HFF-Myc (cell line): ENCODE measurements at regions not wholly inside any gene's neighbourhood (a gene's known extent, or its start where the extent isn't known, plus 50 kb on each side); places are given as distances from the start of the nearest gene placed in this dataset.

Experiments used
- DNase-seq: peaks from one replicate; pipeline ENCODE4 v3.0.0-alpha.2; 2011; ENCODE audit warnings: low read depth; ENCODE audit errors: extremely low read depth
- H3K4me3 ChIP-seq: replicated peaks from 2 replicates; pipeline ENCODE4 v1.5.1; 2011; ENCODE audit warnings: low read depth, mild to moderate bottlenecking, control low read depth, low read length
- TF ChIP-seq, protein P1 (sequence below): IDR thresholded peaks from 2 replicates; pipeline ENCODE4 v1.5.1; 2012; ENCODE audit warnings: mild to moderate bottlenecking, low read depth, low read length, control low read depth; ENCODE audit errors: missing control alignments

DNA sequence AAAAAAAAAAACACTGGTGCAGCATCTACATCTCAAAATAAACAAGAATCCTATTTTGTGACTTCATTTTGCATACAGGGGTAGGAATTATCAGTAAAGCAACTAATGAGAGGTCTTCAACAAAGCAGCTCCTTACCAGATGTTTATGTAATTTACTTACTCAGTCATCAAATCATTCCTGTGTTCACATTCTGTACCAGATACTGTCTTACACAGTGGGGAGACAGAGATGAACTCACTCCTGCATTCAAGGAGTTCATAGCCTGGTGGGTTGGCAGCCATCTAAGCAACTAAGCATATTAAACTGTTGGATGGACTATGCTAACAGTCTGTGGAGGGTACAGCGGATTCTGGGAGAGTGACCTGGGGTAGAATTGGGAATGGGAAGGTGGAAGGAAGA is 169.0 kb downstream of the OSR1 start:
- TF ChIP-seq, protein P1, sequence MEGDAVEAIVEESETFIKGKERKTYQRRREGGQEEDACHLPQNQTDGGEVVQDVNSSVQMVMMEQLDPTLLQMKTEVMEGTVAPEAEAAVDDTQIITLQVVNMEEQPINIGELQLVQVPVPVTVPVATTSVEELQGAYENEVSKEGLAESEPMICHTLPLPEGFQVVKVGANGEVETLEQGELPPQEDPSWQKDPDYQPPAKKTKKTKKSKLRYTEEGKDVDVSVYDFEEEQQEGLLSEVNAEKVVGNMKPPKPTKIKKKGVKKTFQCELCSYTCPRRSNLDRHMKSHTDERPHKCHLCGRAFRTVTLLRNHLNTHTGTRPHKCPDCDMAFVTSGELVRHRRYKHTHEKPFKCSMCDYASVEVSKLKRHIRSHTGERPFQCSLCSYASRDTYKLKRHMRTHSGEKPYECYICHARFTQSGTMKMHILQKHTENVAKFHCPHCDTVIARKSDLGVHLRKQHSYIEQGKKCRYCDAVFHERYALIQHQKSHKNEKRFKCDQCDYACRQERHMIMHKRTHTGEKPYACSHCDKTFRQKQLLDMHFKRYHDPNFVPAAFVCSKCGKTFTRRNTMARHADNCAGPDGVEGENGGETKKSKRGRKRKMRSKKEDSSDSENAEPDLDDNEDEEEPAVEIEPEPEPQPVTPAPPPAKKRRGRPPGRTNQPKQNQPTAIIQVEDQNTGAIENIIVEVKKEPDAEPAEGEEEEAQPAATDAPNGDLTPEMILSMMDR = no peak
- DNase-seq = no peak
- no peak overlapping the region for H3K4me3 ChIP-seq

DNA sequence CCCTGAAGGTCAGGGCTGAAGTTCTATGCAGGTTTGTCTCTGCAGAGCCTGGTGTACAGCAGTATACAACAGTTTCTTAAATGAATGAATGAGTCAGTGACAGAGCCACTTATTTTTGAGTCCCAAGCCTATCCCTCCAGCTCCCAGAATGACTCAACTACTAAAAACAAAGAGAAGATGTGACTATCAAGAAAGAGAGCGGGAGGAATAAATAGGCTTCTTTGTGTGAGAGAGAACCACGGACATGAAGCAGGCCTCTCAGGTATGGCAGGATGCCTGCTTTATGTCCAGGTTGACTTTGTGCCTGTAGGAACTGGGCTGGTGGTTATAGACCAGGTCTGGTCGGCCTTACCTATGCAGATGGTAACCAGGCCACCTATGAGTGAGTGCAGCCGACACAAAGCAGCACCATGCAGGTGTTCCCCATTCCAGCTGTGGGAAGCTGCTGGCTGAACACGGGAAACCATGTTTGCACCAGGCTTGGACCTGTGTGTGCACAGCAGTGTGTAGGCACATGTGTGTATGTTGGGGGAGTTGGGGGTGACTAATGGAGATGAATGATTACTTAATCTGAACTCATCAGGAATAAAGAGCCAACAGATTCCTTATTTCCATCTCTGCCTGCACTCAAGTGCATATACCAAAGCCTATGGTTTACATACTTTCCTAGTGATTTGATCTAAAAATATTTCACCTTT is 171.0 kb downstream of the OSR1 start:
- no peak for DNase-seq
- H3K4me3 ChIP-seq = no peak overlapping the region
- TF ChIP-seq, protein P1 = no peak

DNA sequence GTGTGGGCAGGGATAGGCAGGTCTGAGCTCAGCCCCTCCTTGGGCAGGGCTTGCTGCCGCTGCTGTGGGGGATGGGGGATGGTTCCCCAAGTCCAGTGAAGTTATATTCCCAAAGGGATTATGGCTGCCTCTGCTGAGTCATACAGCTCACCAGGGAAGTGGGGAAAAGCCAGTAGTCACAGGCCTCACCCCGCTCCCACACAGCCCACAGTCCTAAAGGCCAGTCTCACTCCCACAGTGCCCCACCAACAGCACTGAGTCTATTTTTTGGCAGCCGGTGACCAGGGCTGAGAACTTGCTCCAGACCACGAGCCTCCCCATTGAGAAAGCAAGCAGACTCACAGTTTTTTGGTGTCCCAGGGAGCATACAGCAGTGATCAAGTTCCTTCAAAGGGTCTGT is 173.3 kb downstream of the OSR1 start:
- TF ChIP-seq, protein P1 = no peak
- no peak overlapping the region for H3K4me3 ChIP-seq
- no peak for DNase-seq

GRCh38 chr2:19178175-19178574 is 180.2 kb downstream of the OSR1 start:
- DNase-seq = no peak
- TF ChIP-seq, protein P1 = no peak
- no peak overlapping the region for H3K4me3 ChIP-seq

- TF ChIP-seq, protein P1 = no peak
- no peak overlapping the region for H3K4me3 ChIP-seq
- no peak for DNase-seq
Observed at GRCh38 chr2:19176977-19177376, 181.4 kb downstream of the OSR1 start.

DNA sequence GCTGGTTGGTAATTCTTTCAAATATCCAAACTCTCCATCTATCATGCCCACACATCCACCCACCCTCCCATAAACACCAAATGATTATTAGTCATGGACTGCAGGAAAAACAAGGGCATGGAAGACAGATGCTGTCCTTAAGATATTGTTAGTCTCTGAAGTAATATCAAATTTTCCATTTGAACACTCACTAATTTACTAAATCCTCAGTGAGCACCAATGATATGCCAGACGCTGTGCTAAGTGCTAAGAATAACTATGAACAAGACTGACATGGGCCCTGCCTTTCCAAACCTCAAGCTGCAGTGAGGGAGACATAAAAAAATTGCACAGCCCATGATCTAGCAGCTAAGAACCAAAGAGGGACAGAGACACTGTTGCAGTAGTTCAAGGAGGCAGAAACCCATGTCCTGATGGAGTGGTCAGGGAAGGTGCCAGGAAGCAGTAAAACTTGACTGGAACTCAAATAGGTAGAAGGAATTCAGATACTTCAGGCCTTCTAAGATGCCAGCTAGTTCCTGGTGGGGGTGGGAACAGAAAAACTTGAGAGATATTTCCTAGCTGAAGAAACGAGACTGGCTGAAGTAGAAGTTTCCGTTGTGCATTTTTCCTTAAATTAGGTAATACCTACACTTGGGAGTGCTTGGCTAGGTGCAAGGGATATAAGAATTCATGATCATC is 182.1 kb downstream of the OSR1 start:
- H3K4me3 ChIP-seq = no peak overlapping the region
- DNase-seq = no peak
- TF ChIP-seq, protein P1 = no peak

- TF ChIP-seq, protein P1 = no peak
- no peak overlapping the region for H3K4me3 ChIP-seq
- no peak for DNase-seq
Observed at GRCh38 chr2:19174176-19174575, 184.2 kb downstream of the OSR1 start.
